ENCODE measurements at regions not wholly inside any gene's neighbourhood (a gene's known extent, or its start where the extent isn't known, plus 50 kb on each side); places are given as distances from the start of the nearest gene placed in this dataset.

- FAIRE-seq (no peak), DNase-seq (ENCODE audit: low spot score) (no peak)
Observed at GRCh38 chr9:87441251-87441650, 56.4 kb upstream of the DAPK1 start.

GRCh38 chr9:87442451-87442850 lies 55.2 kb upstream of the DAPK1 start:
- FAIRE-seq = no peak
- no peak for DNase-seq (ENCODE audit: low spot score)

GRCh38 chr9:87443006-87443405 lies 54.7 kb upstream of the DAPK1 start:
- FAIRE-seq (no peak), DNase-seq (ENCODE audit: low spot score) (no peak)

- FAIRE-seq (no peak), DNase-seq (ENCODE audit: low spot score) (no peak)
Observed at GRCh38 chr9:87443461-87443860, 54.2 kb upstream of the DAPK1 start.

- FAIRE-seq (peak; percentile 30), DNase-seq (ENCODE audit: low spot score) (peak; percentile 55)
Observed at GRCh38 chr9:87445646-87446045, 52.0 kb upstream of the DAPK1 start.

- DNase-seq (ENCODE audit: low spot score) (no peak), FAIRE-seq (no peak)
Observed at GRCh38 chr9:87446527-87446926, 51.1 kb upstream of the DAPK1 start.

- no peak for DNase-seq (ENCODE audit: low spot score)
- no peak for FAIRE-seq
Observed at GRCh38 chr9:87447547-87448432, 49.9 kb upstream of the DAPK1 start.
